ENCODE measurements at regions not wholly inside any gene's neighbourhood (a gene's known extent, or its start where the extent isn't known, plus 50 kb on each side); places are given as distances from the start of the nearest gene placed in this dataset.

- TF ChIP-seq, protein P1, sequence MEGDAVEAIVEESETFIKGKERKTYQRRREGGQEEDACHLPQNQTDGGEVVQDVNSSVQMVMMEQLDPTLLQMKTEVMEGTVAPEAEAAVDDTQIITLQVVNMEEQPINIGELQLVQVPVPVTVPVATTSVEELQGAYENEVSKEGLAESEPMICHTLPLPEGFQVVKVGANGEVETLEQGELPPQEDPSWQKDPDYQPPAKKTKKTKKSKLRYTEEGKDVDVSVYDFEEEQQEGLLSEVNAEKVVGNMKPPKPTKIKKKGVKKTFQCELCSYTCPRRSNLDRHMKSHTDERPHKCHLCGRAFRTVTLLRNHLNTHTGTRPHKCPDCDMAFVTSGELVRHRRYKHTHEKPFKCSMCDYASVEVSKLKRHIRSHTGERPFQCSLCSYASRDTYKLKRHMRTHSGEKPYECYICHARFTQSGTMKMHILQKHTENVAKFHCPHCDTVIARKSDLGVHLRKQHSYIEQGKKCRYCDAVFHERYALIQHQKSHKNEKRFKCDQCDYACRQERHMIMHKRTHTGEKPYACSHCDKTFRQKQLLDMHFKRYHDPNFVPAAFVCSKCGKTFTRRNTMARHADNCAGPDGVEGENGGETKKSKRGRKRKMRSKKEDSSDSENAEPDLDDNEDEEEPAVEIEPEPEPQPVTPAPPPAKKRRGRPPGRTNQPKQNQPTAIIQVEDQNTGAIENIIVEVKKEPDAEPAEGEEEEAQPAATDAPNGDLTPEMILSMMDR (IDR thresholded peaks at IDR 0.05 in 2 of 3, conservative IDR thresholded peaks at IDR 0.05 in 1 of 3; ENCODE audit: control insufficient read depth in 2 of 3, extremely low read depth in 1 of 3, insufficient read depth in 1 of 3, low read depth in 3 of 3, low read length in 3 of 3): no peak
- TF ChIP-seq SMAD5 (IDR thresholded peaks at IDR 0.05; ENCODE audit: low read depth): no peak
- no peak for TF ChIP-seq ZNF207 (IDR thresholded peaks at IDR 0.05; ENCODE audit: borderline replicate concordance)
These were observed 926.2 kb upstream of the SOX11 start (continued) for GRCh38 chr2:4765787-4766530.

- POLR2A ChIA-PET: no interaction called here
- Histone ChIP-seq H3K9me3 (replicated peaks; ENCODE audit: control insufficient read depth, insufficient read depth, low read length) (no peaks in the 10 kb centered on the region), H3K36me3 (ENCODE audit: control insufficient read depth in 2 of 2, insufficient read depth in 2 of 2, low read length in 1 of 2) (no peaks in the 10 kb centered on the region), H3K27ac (ENCODE audit: control insufficient read depth, insufficient read depth) (no peak overlapping the region), H3K79me2 (ENCODE audit: control insufficient read depth, insufficient read depth, low read length) (no peaks in the 10 kb centered on the region), H3K27me3 (replicated peaks in 1 of 2; ENCODE audit: control insufficient read depth in 2 of 2, insufficient read depth in 2 of 2, low read length in 1 of 2) (no peaks in the 10 kb centered on the region), H3K4me2 (ENCODE audit: control insufficient read depth, insufficient read depth) (no peak overlapping the region), H2AFZ (ENCODE audit: control insufficient read depth, low read depth, low read length) (no peak overlapping the region), H3K4me1 (ENCODE audit: control insufficient read depth, insufficient read depth, low read length) (no peaks in the 10 kb centered on the region), H3K9ac (ENCODE audit: control insufficient read depth, insufficient read depth, low read length) (no peak overlapping the region), H3K4me3 (no peak overlapping the region), H4K20me1 (ENCODE audit: control insufficient read depth, insufficient read depth) (no peaks in the 10 kb centered on the region)
- intact Hi-C loops (cut with micrococcal nuclease; ENCODE audit: unreplicated experiment) (no loop called here), in situ Hi-C loops (cut with MboI) (no loop called here)
- FAIRE-seq (no peak), ATAC-seq (no peak), DNase-seq (ENCODE audit: low read depth, low spot score) (no peak)
- BruUV-seq (replicated peaks): no TSS peak
- RAD21 ChIA-PET (ENCODE audit: unreplicated experiment): no interaction called here
- CTCF ChIA-PET: no interaction called here
- WGBS (ENCODE audit: insufficient coverage, insufficient replicate concordance, low lambda C conversion rate, missing lambda C conversion rate): 55% methylated on average over 2 of the region's 2 CpGs
- SMC1A ChIA-PET (ENCODE audit: uncharacterized antibody, unreplicated experiment): no interaction called here
- TF ChIP-seq ZZZ3 (IDR thresholded peaks at IDR 0.05; ENCODE audit: control insufficient read depth, insufficient read length, low read depth) (no peak), ATF2 (IDR thresholded peaks at IDR 0.05; ENCODE audit: low read length) (no peak), PAX5 (IDR thresholded peaks at IDR 0.05; ENCODE audit: borderline replicate concordance, low read depth, low read length) (no peak), CBX3 (IDR thresholded peaks at IDR 0.05; ENCODE audit: borderline replicate concordance, low read depth) (no peak), TCF7 (IDR thresholded peaks at IDR 0.05; ENCODE audit: borderline replicate concordance) (no peak), NFYB (IDR thresholded peaks at IDR 0.05; ENCODE audit: insufficient read depth, low read depth, low read length) (no peak)
- TF ChIP-seq, protein P2, sequence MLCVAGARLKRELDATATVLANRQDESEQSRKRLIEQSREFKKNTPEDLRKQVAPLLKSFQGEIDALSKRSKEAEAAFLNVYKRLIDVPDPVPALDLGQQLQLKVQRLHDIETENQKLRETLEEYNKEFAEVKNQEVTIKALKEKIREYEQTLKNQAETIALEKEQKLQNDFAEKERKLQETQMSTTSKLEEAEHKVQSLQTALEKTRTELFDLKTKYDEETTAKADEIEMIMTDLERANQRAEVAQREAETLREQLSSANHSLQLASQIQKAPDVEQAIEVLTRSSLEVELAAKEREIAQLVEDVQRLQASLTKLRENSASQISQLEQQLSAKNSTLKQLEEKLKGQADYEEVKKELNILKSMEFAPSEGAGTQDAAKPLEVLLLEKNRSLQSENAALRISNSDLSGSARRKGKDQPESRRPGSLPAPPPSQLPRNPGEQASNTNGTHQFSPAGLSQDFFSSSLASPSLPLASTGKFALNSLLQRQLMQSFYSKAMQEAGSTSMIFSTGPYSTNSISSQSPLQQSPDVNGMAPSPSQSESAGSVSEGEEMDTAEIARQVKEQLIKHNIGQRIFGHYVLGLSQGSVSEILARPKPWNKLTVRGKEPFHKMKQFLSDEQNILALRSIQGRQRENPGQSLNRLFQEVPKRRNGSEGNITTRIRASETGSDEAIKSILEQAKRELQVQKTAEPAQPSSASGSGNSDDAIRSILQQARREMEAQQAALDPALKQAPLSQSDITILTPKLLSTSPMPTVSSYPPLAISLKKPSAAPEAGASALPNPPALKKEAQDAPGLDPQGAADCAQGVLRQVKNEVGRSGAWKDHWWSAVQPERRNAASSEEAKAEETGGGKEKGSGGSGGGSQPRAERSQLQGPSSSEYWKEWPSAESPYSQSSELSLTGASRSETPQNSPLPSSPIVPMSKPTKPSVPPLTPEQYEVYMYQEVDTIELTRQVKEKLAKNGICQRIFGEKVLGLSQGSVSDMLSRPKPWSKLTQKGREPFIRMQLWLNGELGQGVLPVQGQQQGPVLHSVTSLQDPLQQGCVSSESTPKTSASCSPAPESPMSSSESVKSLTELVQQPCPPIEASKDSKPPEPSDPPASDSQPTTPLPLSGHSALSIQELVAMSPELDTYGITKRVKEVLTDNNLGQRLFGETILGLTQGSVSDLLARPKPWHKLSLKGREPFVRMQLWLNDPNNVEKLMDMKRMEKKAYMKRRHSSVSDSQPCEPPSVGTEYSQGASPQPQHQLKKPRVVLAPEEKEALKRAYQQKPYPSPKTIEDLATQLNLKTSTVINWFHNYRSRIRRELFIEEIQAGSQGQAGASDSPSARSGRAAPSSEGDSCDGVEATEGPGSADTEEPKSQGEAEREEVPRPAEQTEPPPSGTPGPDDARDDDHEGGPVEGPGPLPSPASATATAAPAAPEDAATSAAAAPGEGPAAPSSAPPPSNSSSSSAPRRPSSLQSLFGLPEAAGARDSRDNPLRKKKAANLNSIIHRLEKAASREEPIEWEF (IDR thresholded peaks at IDR 0.05; ENCODE audit: insufficient replicate concordance, low read depth, low read length): no peak
These were observed 916.5 kb upstream of the SOX11 start for GRCh38 chr2:4775668-4776067.

Data from GM12878 (cell line).